GM19023 (cell line): ENCODE measurements at regions not wholly inside any gene's neighbourhood (a gene's known extent, or its start where the extent isn't known, plus 50 kb on each side); places are given as distances from the start of the nearest gene placed in this dataset.

ENCODE experiments used
- ATAC-seq: cut with Tn5 transposase; IDR thresholded peaks from one replicate; pipeline ENCODE4 v1.9.1; 2021; ENCODE audit warnings: mild to moderate bottlenecking, moderate library complexity; ENCODE audit not compliant: unreplicated experiment

DNA sequence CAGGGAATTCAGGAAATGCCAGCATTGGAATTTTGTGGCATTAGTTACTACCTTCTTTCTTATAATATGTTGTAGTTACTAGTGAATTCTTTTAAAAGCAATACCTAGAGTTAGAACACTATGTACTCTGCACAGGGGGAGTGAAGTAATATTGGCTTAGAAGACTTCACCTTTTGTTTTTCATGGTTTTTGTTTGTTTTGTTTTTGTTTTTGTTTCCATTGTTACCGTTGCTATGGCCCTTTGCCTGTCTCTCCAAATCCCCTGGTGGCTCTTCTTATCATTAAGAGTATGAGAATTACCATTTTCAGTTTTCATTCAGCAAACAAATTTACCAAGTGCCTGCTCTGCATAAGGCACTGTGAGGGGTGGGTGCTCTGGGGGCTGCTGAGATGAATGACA is 160.1 kb downstream of the HAUS1 start:
- no peak for ATAC-seq

DNA sequence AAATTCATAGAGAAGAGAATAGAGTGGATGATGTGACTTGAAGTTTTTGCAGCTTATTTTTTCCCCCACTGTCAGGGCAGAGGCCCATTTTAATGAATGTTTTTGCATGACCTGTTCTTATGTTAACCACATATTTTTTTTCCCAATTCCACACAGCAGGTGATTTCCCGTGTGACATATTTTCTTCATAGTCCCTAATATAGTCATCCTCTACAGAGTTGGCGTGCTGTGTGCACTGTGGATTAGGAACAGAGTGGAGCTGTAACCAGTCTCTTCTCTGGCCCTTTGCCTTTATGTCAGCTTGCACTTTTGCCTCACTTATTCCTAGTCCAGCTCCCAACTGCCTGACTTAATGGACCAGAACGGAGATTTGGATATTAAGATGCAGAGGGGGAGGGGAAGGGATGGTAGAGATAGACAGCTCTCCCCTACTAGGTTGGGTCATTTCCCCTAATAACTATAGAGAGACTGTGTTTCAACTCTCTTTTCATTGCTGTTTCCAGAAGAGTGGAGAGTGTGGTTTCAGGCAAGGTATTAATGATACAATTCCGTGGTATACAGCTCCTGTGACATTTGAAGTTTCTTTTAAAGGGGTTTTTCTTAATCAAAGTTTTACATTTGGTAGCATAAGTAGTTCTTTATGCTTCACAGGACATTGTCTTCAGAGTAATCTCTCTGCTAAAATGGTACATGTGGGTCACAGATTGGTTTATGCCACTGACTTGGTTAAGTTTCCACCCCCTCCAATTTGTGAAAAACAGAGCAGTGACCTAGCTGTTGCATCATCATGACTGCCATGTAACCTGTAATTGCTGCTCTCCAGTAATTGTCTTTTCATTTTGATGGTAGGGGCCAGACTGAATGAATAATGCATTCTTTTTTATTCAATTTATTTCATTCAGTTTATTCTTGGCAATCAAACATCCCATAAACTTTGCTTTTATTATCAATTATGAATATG is 161.3 kb downstream of the HAUS1 start:
- no peak for ATAC-seq

DNA sequence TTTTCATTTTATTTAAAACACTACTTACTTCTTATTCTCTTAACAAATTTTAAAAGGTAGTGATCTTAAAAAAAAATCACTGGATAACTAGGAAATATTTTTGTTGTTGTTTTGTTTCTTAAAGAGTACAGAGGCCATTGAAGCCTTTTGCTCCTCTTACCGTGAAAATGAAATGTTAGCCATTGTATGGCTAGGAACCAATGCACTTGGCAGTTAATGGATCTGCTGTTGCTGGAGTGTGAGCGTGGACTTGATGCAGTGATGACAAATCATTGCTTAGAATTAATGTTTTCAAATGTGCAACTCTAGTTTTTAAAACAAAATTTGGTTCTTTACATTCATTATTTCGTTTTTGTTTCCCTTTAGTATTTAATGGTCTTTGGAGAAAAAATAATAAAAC is 162.3 kb downstream of the HAUS1 start:
- no peak for ATAC-seq

DNA sequence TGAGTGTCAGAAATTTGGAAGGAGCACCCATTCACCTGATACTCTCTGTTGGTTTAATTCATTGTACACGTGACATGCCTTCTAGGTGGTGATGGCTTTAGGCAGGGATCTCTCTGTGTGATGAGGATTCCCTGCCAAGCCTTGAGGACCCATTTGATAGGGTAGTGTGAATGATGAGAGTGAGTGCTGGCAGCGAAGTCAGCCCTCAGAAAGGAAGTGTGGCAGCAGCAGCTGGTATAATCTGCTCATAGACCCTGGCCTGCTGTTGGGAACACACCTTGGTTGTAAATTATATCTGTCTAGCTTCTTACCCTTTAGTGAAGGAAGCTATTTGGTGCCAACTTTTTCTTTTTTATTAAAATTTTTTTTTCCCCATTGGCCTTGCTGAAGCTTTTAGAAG is 164.5 kb downstream of the HAUS1 start:
- ATAC-seq = no peak

DNA sequence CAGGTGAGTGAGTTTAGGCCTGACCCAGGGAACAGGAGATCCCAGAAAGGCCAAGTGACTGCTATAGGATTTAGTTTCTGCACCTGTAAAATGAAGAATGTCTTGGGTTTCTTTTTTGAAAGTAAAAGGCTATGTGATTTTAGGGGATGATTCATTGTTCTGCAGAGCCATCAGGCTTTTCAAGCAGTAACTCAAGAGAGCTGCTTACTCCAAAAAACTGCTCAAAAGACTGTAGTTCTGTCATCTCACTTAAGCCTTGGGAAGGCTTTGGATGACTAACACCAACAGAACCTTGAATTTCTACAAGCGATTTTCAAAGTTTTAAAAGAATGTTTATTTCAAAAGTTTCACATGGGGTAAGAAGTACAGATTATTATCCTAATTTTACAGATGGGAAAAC is 165.1 kb downstream of the HAUS1 start:
- no peak for ATAC-seq

DNA sequence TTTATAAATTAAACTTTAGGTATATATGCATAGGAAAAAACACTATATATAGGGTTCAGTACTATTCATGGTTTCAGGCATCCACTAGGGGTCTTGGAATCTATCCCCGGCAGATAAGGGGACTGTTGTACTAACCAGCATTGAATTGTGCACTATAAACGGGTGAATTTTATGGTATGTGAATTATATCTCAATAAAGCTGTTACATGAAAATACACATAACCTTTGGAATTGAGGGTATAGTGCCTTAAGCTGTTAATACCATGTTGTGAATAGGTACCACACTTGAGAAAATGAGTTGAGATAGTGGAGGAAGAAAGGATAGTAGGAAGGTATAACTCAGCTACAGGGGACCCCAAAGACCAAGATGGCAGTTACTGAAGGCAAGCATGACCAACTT is 167.3 kb downstream of the HAUS1 start:
- ATAC-seq = no peak

DNA sequence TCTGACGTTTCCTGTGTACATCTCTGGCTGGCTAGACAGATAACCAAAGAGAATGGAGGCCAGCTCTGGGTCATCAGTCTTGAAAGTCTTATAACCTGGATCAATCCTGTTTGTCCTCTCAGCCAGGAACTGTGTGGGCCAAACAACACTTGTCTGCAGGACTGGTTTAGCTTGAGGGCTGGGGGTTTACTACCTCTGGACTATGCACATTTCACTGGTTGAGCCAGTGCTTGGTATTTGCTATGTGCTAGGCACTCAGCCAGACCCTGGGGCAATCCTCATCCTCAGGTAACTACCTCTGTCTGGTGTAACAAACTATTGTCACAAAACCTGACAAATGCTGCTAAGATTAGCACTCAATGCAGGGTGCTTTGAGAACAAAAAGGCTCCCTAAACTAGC is 169.7 kb downstream of the HAUS1 start:
- ATAC-seq = no peak

DNA sequence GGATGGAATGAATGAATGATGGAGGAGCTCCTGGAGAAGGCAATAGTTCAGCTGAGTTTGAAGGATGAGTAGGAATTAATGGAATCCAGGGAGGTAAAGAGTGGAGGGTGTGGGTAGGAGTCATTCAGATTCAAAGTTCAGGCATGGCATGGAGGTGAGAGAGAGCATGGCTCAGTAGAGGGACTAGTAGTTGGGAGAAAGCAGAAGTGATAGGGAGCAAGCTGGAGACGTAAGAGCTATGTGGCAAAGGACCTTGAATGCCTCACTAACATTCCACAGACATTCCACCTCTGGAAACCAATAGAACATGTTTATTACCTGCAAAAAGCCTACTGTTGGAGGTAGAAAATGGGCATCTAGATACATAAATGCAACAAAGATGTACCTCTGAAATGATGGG is 170.1 kb downstream of the HAUS1 start:
- ATAC-seq = no peak

DNA sequence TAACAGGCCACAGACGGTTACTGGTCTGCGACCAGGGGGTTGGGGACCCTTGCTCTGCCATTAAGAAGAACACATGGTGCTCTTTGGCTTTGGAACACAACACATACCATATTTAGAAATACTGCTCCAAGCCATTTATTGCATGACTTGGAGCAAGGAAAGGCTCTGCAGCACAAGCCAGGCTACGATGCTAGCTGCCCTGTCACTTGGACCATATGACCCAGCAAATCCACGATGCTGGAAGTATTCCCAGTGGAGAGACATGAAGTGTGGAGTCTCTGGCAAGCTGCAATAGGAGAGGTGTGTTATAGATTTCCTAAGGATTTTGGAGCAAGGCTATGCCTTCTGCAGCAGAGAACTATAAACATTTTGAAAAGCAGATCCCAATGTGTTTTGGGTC is 171.2 kb downstream of the HAUS1 start:
- no peak for ATAC-seq

DNA sequence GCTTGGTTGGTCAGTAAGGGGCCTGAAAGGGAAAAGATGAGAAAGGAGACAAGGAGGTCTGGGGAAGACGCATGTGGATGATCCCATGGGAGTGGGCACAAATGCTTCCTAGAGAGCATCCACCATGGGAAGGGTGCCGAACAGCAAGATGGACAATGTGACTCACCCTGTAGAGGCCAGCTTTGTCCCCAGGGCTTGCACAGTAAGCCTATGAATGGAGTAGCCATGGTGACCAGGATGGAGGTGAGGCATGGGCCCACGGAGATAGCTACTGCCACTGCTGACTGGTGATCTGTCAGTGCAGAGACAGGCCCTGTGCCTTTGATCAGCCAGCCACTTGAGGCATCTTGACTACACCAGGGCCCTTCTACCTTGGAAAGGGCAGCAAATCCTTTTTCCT is 172.6 kb downstream of the HAUS1 start:
- ATAC-seq = no peak

DNA sequence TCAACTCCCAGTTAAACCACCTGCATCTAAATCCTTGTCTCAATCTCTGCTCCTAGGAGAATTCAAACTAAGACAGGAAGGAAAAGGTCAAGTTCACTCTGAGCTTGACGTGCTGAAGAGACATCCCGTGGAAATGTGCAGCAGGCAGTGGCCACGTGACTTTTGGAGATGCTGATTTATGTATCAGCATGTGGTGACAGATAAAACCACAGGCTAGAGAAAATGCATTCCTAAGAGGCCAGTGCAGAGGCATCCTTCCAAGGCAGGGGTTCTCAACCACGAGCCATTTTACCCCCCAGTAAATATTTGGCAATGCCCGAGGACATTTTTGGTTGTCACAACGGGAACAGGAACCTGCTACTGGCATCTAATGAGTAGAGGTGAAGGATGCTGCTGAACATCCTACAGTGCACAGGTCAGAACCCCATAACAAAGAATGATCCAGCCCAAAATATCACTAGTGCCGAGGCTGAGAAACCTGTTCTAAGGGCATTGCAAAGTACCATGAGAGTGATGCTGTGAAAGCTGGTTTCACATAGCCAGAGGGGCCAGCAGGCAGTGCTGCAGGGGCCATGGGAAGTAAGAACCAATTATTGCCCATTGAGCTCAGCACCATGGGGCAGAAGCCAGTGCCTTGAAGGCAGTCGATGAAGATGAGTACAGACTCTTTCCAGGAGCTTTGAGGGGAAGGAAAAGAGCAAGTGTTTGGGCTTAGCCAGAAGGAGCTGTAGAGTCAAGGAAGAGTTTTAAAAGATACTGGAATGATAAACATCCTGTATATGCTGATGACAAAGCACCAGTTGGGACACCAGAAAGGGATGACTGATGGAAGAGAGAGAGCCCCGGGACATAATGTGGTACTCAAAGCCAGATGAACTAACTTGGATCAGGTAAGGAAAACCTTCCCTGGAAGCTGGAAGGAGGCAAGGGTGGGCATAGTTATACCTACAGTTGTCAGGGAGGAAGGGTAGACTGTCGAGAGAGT is 174.6 kb downstream of the HAUS1 start:
- no peak for ATAC-seq

DNA sequence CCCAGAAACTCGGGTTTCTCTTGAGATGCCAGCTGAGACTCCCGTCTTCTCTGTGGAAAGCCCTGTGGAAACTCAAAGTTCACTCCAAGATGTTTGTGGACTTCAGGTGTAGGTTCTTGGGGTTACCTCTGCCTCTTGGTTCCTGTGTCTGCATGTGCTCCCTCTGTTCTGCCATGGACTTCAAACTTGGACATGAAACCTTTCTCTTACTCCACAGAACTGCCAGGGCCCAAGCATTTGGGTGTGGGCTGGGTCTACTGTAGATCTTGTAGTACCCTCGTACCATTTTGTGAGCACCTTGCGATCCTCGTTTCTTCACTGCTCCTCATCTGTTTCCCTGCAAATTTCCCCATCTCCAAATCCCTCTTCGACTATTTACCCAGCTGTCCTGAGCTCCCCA is 175.5 kb downstream of the HAUS1 start:
- ATAC-seq = no peak

DNA sequence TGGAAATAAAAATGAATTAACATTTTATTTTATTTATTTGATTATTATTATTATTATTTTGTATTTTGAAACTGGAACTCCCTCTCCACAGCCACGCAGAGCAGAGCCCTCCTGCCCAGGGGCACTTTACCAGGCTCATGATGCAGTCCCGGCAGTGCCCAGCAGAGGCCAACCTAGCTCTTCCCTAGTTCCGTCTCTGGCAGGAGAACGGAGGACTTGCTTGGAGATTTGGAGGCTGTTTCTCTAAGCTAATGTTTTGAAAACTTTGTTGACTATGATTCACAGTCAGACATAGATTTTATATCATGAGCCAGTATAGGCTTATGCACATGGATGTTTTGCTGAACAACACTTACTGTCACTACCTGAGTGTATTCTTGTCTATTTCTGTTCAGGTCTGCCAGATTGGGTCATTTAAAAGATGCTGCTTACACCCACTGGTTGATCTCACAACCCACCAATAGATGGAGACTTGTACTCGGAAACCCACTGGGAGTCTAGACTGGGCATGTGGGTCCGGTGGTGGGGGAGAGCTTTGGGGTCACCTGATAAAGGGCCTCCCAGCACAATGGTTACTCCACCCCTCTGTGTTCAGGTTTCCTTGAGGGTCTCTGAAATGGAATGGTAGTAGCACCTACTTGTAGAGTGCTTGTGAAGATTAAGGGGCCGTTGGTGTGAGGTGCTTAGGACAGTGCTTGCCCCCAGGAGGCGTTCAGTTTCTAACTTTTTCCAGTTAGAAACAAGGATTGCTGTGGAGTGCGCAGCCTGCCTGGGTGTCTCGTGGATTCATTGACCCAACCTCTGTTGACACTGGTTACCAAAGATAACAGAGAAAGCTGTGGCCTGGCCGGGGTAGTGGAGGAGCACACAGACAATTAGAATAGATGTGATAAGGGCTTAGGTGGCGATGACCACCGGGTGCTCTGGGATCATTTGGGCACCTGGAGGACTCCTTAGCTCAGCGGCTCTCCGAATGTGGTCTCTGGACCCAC is 177.3 kb downstream of the HAUS1 start:
- peak; percentile 62 for ATAC-seq

DNA sequence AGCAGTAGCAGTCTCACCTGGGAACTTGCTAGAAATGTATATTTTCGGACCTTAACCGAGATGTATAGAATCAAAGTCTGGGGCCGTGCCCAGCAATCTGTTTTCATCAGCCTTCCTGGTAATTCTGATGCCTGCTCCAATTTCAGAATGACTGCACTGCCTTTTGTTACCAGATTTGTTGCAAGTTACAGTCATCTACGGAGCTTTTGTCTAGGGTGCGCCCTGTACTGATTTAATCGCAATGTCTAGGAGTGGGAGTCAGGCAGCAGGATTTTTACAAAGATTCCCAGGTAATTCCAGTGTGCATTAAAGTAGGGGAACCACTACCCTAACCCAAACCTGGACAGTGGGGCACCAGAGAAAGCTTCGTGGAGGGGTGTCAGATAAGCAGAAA is 178.0 kb downstream of the HAUS1 start:
- no peak for ATAC-seq

DNA sequence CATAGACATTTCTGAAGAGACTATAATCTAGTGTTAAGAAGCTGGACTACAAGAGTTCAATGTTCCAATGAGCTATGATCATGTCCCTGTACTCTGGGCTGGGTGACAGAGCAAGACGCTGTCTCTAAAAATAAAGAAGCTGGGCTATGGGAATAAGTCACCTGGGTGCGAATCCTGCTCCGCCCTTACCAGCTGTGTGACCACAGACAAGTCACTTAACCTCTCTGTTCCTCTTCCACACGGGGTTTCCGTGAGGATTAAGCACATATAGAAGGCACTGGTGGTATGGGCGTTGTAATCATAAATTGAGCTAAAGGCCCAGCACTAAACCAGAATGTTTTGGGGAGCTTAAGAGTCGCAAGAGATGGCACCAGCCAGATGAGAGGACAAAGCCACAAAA is 178.5 kb downstream of the HAUS1 start:
- no peak for ATAC-seq

DNA sequence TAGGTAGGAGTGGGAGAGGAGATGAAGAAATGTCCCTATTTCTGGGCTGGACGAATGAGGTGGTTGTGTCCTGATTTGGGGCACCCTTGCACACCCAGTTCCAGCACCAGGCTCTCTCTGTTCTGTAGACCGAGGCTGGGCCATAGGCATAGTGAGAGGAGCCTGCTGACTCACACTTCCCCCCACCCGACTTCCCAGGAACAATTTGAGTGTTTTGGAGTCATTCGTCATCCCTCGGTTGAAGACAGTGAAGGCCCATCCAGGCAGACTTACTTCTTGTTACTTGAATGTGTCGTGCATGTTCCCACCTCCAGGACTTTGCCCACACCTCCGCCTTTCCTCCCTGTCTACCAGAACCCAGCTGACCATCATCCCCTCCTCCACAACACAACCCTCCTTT is 179.1 kb downstream of the HAUS1 start:
- ATAC-seq = no peak

DNA sequence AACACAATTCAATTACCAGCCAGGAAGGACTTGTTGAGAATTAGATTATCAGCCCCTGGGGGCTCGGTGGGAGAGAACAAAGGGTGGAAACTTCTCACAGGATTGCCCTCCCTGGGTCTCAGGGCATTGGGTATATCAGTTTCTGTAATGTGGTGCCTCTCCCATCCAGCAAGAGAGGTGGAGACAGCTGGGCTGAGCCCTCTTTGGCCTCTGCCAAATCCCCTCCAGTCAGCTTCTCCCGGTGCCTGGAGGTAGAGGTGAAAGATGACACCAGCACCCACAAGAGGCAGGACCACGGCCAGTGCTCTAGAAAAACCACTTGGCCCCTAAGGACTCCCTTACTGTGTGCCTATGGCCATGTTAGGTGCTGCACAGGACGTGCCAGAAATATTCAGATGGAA is 179.7 kb downstream of the HAUS1 start:
- no peak for ATAC-seq

DNA sequence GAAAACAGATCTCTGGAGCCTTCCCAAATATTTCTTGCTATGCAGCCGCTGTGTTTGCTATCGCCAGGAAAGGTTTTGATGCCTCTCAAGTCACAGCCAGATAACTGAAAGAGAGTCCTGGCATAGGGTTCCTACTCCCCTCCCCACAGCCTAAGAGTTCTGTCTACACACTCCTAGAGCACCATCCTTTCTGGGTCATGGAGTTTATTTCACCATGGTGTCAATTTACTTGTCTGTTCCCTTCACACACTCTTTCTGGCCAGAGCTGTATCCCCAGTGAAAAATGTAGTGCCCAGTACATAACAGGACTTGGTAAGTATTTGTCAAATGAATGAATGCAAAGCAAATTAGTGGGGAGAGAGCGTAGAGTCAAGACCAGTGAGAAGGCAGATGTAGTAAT is 185.3 kb downstream of the HAUS1 start:
- ATAC-seq = no peak

DNA sequence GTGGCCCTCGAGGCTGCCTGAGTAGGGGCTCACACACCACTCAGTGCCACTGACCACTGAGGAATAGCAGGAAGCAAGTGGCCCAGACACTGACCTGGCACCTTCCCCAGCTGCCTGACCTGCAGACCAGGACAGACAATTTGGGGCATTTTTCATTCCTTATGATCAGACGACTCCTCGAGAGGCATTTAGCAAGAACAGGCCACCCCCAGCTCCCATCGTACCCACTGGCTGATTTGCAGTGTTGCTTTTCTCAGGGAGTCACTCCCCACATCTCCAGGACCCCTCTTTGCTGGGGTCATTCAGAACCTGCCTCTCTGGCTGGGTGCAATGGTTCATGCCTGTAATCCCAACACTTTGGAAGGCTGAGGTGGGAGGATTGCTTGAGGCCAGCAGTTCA is 185.7 kb downstream of the HAUS1 start:
- no peak for ATAC-seq

DNA sequence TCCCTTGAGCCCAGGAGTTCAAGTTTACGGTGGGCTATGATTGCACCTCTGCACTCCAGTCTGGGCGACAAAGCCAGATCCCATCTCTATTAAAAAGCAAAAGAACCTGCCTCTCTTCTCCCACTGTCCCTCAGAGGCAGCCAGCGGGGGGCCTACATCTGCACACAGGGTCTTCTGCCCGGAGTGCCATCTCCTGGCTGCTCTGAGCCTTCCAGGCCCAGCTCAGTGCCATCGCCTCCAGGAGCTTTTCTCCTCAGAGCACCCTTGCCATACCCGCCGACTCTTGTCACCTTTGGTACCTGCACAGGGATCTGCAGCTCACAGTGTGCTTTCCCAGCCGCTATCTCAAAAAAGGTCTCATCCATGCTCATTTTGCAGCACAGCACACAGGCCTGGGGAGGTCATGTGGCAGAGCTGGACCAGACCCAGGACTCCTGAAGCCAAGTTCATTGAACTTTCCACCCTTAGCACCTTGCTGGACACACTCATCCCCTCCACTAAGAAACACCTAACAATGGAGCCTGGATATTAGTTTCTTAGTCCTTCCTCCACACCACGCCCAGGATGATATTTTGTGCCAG is 186.3 kb downstream of the HAUS1 start:
- no peak for ATAC-seq
